ENCODE measurements at regions not wholly inside any gene's neighbourhood (a gene's known extent, or its start where the extent isn't known, plus 50 kb on each side); places are given as distances from the start of the nearest gene placed in this dataset.
"Not testable (repeated sequence)": the region's sequence is repeated elsewhere in the genome, so short reads cannot be mapped to it uniquely, and the experiment has no call there.

DNA sequence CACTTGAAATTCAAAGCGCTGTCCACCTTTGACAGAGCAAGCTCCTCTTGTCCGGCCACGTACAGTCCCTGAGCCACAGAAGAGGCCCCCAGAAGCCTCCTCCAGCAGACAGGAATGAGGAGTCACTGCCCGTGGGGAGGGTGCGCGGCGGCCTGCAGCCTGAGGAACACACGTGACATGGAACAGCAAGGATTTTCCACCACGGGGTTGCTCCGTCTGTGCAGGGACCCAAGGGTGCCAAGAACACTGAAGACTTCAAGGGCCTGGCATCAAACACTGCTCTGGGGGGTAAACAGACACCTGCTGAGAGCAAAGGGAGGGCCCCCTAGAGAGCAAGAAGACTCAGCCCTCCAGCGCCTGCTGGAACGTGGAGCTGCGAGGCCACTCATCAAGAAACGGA, 237.9 kb upstream of the SGCG start:
- 91% methylated on average over 4 of the region's 14 CpGs; no CpG with 5 or more reads in 1 of the 2 experiments for WGBS, 2 experiments (ENCODE audit: extremely low coverage in 2 of 2, insufficient read length in 1 of 2)
- H3K56ac ChIP-seq (ENCODE audit: extremely low read depth, insufficient read depth, low read length); H3K27ac ChIP-seq (ENCODE audit: insufficient read depth, low read length); H3K23ac ChIP-seq (ENCODE audit: low read depth, low read length); H4K91ac ChIP-seq (ENCODE audit: insufficient read depth, low read depth, low read length); dilution Hi-C loops (cut with HindIII; ENCODE audit: low sequenced_read_pairs, unreplicated experiment); H3K4me1 ChIP-seq (ENCODE audit: control insufficient read depth, insufficient read depth, low read length); H3K4me2 ChIP-seq (ENCODE audit: low read depth, low read length); H2BK5ac ChIP-seq (ENCODE audit: low read depth, low read length, poor library complexity, severe bottlenecking); H4K8ac ChIP-seq (ENCODE audit: low read depth in 2 of 2, low read length in 2 of 2); H3K9me3 ChIP-seq (ENCODE audit: control insufficient read depth, insufficient read depth, low read length); H3K79me1 ChIP-seq (ENCODE audit: low read depth in 1 of 2, low read length in 2 of 2); DNase-seq; H3K18ac ChIP-seq (ENCODE audit: low read depth, low read length); in situ Hi-C loops (cut with MboI; ENCODE audit: low sequenced_read_pairs); H2BK20ac ChIP-seq (ENCODE audit: low read depth, low read length); H3K9me1 ChIP-seq (ENCODE audit: insufficient read depth, low read length); ATAC-seq (ENCODE audit: low read depth); H3K4me3 ChIP-seq (ENCODE audit: insufficient read depth, low read depth, low read length); CTCF ChIA-PET; intact Hi-C loops (cut with micrococcal nuclease); BruUV-seq (replicated peaks); H2AK5ac ChIP-seq (ENCODE audit: low read depth, low read length); H3K4ac ChIP-seq (ENCODE audit: low read depth, low read length); H3K27me3 ChIP-seq (ENCODE audit: control insufficient read depth, insufficient read depth, low read length); H4K20me1 ChIP-seq (ENCODE audit: insufficient read depth, low read length); H3K14ac ChIP-seq (replicated peaks; ENCODE audit: low read depth, low read length); POLR2A ChIA-PET (ENCODE audit: unreplicated experiment); H4K5ac ChIP-seq (ENCODE audit: low read depth, low read length); H2BK120ac ChIP-seq (ENCODE audit: low read depth, low read length); H2AK9ac ChIP-seq (replicated peaks; ENCODE audit: low read depth, low read length, poor library complexity); H2BK15ac ChIP-seq (ENCODE audit: low read depth, low read length); H3K9ac ChIP-seq (ENCODE audit: low read depth, low read length); H2AFZ ChIP-seq (replicated peaks; ENCODE audit: low read length, poor library complexity); H3K36me3 ChIP-seq (ENCODE audit: control insufficient read depth, insufficient read depth, low read length): not testable (repeated sequence)
